Endothelial cell (in vitro differentiated cells): ENCODE measurements at regions not wholly inside any gene's neighbourhood (a gene's known extent, or its start where the extent isn't known, plus 50 kb on each side); places are given as distances from the start of the nearest gene placed in this dataset.

Source experiments
- DNase-seq: peaks from one replicate; pipeline ENCODE4 v3.0.0; 2021; ENCODE audit warnings: low spot score
- H3K27ac Mint-ChIP-seq: one replicate; pipeline ENCODE4 v1.8.0; 2021; ENCODE audit warnings: mixed read lengths, inconsistent platforms; ENCODE audit not compliant: unreplicated experiment
- H3K27me3 Mint-ChIP-seq: one replicate; pipeline ENCODE4 v1.8.0; 2021; ENCODE audit warnings: mild to moderate bottlenecking, moderate library complexity, mixed read lengths, inconsistent platforms; ENCODE audit not compliant: unreplicated experiment
- H3K36me3 Mint-ChIP-seq: one replicate; pipeline ENCODE4 v1.8.0; 2021; ENCODE audit warnings: mild to moderate bottlenecking, low read depth, mixed read lengths, inconsistent platforms; ENCODE audit not compliant: unreplicated experiment
- H3K4me1 Mint-ChIP-seq: one replicate; pipeline ENCODE4 v1.8.0; 2021; ENCODE audit warnings: mild to moderate bottlenecking, mixed read lengths, inconsistent platforms; ENCODE audit not compliant: unreplicated experiment
- H3K4me3 Mint-ChIP-seq: one replicate; pipeline ENCODE4 v1.8.0; 2021; ENCODE audit warnings: mild to moderate bottlenecking, mixed read lengths, inconsistent platforms; ENCODE audit not compliant: unreplicated experiment
- H3K9me3 Mint-ChIP-seq: one replicate; pipeline ENCODE4 v1.8.0; 2021; ENCODE audit warnings: mixed read lengths, inconsistent platforms; ENCODE audit not compliant: unreplicated experiment
- TF ChIP-seq, protein P1 (sequence below): fragments of 200-600 bp; sonication (generic); IDR thresholded peaks from one replicate; pipeline ENCODE4 v1.5.0; 2021; ENCODE audit warnings: antibody characterized with exemption; ENCODE audit not compliant: unreplicated experiment

DNA sequence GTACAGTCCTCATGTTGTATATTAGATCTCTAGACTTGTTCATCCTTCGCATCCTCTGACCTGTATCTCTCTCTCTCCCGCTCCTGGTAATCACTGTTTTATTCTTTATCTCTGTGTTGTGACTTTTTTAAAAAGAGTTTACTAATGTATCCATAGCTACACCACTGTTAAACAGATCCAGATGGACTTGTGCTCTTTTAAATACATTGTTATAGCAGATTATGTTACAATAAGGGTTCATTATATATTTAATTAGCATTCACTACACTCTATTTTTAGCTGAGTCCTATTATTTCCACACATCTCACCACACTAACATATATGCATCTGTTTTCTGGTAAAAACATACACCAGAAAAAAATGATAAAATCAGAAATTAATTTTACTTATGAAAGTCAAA, 90.5 kb downstream of the RBM43 start:
- Mint-ChIP-seq H3K4me3 (no peak overlapping the region), H3K27me3 (peaks cover 1% of the 10 kb centered on the region)

DNA sequence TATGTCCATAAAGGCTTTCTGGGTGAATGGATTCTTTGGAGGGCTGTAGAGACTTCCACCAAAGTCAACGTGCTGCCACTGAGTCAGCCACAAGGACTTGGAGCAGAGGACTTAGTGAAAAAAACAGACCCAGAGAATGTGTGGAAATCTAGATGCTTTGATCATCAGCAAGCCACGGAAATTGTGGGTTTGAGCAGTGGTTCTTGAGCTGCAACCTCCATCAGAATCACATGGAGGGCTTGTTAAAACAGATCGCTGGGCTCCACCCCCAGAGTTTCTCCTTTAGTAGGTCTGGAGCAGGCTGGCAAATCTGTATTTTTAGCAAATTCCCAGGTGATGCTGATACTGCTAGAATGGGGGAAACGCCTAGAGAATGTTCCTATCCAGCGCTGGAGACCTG, 95.3 kb downstream of the RBM43 start:
- Mint-ChIP-seq H3K36me3 (no peaks in the 10 kb centered on the region), H3K27me3 (no peaks in the 10 kb centered on the region)

More for the DNA sequence above, 90.5 kb downstream of the RBM43 start:
- H3K4me1 Mint-ChIP-seq = no peaks in the 10 kb centered on the region
- H3K36me3 Mint-ChIP-seq = no peaks in the 10 kb centered on the region
- H3K27ac Mint-ChIP-seq = no peak overlapping the region
- TF ChIP-seq, protein P1, sequence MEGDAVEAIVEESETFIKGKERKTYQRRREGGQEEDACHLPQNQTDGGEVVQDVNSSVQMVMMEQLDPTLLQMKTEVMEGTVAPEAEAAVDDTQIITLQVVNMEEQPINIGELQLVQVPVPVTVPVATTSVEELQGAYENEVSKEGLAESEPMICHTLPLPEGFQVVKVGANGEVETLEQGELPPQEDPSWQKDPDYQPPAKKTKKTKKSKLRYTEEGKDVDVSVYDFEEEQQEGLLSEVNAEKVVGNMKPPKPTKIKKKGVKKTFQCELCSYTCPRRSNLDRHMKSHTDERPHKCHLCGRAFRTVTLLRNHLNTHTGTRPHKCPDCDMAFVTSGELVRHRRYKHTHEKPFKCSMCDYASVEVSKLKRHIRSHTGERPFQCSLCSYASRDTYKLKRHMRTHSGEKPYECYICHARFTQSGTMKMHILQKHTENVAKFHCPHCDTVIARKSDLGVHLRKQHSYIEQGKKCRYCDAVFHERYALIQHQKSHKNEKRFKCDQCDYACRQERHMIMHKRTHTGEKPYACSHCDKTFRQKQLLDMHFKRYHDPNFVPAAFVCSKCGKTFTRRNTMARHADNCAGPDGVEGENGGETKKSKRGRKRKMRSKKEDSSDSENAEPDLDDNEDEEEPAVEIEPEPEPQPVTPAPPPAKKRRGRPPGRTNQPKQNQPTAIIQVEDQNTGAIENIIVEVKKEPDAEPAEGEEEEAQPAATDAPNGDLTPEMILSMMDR = no peak
- no peaks in the 10 kb centered on the region for H3K9me3 Mint-ChIP-seq
- no peak for DNase-seq

DNA sequence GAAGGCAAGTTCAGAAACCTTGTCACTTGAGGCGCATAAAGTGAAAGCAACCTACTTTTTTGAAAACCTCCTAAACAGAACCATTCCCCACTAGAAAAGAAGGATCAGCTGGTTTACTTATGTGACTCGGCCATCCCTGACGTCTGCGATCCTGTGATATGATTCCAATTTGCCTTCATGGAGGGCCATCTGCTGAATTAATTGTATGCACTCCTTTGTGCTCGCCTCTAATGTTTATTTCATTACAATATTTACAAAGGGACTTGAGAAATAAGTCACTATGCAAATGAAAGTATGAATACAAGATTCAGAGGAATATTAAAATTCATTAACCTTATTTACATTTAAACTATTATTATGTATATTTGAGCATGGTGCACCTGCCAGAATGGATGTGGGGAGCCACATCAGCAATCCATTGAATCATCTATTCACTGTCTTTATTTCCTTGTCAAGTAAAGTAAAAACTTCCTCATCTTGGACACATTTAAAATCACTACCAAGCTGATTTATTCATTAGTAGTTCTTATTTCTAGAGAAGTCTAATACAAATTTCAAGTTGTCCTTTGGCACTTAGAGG, 96.5 kb downstream of the RBM43 start:
- Mint-ChIP-seq H3K36me3 (no peaks in the 10 kb centered on the region), H3K27ac (no peak overlapping the region), H3K27me3 (no peaks in the 10 kb centered on the region), H3K4me3 (no peak overlapping the region), H3K9me3 (no peaks in the 10 kb centered on the region), H3K4me1 (no peaks in the 10 kb centered on the region)
- TF ChIP-seq, protein P1 = no peak
- no peak for DNase-seq

More for the DNA sequence above, 95.3 kb downstream of the RBM43 start:
- Mint-ChIP-seq H3K27ac (no peak overlapping the region), H3K9me3 (no peaks in the 10 kb centered on the region), H3K4me3 (no peak overlapping the region), H3K4me1 (no peaks in the 10 kb centered on the region)
- no peak for DNase-seq
- TF ChIP-seq, protein P1 = no peak

DNA sequence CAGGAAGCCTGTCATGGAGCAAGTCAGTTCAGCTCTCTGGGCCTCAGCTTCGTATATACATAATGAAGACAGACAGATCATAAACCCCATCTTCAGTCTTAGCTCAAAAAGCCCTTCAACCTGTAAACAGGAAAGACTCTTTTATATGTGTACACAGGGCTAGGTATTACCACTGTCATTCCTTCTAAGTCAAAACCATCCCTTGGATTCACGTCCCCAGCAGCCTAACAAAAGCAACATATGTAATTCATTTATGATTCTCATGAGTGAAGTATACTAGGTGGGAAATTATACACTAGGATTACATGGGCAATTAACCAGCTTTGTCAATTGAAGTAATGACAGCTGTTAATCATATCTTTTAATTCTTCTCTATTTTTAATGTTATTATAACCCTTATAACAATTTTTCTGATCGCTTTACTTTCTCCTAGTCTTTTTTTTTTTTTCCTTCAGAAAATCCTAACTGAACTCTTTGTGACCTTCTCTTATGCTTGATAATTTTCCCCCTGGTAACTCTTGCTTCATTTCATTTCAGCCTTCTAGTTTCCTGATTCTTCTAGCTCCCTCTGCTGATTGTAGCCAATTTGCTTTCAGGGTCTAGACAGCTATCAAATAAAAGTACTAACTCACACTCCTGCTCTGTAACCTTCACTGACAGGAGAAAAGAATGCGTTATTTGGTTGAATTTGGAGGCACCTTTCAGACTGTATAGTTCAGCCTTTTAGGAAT, 99.7 kb downstream of the RBM43 start:
- no peaks in the 10 kb centered on the region for H3K9me3 Mint-ChIP-seq
- DNase-seq = no peak
- H3K4me3 Mint-ChIP-seq = no peak overlapping the region
- H3K4me1 Mint-ChIP-seq = peaks cover 2% of the 10 kb centered on the region
- TF ChIP-seq, protein P1 = no peak
- no peaks in the 10 kb centered on the region for H3K36me3 Mint-ChIP-seq
- H3K27me3 Mint-ChIP-seq = no peaks in the 10 kb centered on the region
- no peak overlapping the region for H3K27ac Mint-ChIP-seq

DNA sequence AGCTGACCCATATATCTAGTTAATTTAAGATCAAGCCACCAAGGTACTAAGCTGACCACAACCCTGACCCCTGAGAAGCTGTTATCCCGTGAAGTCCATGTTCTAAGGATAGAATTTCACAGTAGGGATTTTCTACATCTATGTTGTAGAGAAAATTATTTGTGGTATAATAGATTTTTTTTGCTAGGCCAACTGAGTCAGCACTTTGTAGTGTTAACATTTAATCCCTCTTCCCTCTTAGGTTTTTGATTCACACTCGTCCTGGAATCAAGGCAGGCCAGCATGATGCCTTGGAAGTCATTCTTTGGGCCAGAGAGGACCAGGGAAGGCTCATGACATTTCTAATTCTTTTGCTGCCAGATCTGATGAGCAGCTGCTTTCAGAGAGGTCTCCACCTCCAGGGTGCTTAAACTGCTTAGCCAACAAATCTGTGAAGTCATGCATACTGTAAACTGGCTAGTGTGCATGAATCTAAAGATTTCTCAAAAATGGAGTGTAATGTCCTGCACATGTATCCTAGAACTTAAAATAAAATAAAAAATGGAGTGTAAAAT, 102.5 kb downstream of the RBM43 start:
- Mint-ChIP-seq H3K4me3 (no peak overlapping the region), H3K4me1 (peaks cover 2% of the 10 kb centered on the region), H3K27me3 (no peaks in the 10 kb centered on the region), H3K36me3 (no peaks in the 10 kb centered on the region), H3K9me3 (no peaks in the 10 kb centered on the region), H3K27ac (no peak overlapping the region)
- DNase-seq = no peak
- TF ChIP-seq, protein P1 = no peak
